AG08396 (cell line): ENCODE measurements at regions not wholly inside any gene's neighbourhood (a gene's known extent, or its start where the extent isn't known, plus 50 kb on each side); places are given as distances from the start of the nearest gene placed in this dataset.
A peak's percentile ranks its signal among the peaks of the same experiment; 100 is the strongest.

Experiments
- DNase-seq: peaks from one replicate; pipeline ENCODE4 v3.0.0; 2012; ENCODE audit warnings: low spot score, mixed read lengths

GRCh38 chr13:67353941-67354340 is 123.8 kb upstream of the PCDH9 start:
- DNase-seq, result no peak

DNA sequence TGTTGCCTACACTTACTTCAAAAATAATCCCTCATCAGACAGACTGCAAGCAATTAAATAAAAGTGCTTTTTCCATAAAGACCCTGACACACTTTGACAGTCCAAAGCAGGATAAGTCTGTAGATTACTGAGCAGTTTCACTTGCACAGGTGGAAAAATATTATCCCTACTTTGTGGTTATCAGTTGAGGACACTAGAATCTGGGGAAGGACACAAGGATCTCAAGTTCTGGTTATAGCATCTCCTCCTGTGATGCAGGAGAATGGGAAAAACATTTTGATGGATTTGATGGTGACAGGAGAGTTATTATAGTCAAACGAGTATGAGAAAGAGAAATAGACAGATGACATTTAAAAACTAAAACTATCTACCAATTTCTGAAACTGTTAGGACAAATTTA is 122.9 kb upstream of the PCDH9 start:
- no peak for DNase-seq

GRCh38 chr13:67351909-67352308 is 121.8 kb upstream of the PCDH9 start:
- DNase-seq, result no peak

GRCh38 chr13:67351114-67351513 is 121.0 kb upstream of the PCDH9 start:
- no peak for DNase-seq

DNA sequence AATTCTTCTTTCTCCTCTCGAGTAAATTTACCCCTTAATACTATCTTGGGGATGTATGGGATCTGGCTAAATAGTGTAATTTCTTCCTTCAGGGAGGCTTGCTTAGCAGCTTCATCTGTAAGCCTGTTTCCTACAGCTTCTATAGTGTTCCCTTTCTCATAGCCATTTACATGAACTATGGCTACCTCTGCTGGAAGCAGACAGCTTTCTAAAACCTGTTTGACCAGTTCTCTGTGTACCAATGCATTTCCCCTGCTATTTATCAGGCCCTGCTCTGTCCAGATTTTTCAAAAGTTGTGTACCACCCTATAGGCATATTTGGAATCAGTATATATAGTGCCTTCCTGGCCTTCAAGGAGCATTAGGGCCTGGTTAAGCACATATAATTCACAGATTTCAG is 113.6 kb upstream of the PCDH9 start:
- DNase-seq, result no peak

GRCh38 chr13:67341406-67341805 is 111.3 kb upstream of the PCDH9 start:
- no peak for DNase-seq

DNA sequence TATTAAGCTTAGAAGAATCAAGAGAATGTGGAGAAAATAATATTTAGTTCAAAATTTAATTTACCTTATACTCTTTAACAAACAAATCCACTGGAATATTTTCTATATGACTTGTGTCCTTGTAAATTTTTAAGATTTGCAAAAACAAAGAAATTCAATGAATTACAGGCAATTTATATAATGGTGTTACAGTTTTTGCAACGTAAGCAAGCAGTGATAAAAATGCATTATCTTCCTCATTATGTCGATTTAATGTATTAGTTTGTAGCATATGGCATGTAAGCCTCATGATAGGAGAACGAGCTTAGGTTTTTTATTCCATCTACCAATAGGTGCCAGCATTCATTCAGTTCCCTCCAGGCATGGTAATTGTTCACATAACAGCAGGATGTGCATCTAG is 100.0 kb upstream of the PCDH9 start:
- no peak for DNase-seq

DNA sequence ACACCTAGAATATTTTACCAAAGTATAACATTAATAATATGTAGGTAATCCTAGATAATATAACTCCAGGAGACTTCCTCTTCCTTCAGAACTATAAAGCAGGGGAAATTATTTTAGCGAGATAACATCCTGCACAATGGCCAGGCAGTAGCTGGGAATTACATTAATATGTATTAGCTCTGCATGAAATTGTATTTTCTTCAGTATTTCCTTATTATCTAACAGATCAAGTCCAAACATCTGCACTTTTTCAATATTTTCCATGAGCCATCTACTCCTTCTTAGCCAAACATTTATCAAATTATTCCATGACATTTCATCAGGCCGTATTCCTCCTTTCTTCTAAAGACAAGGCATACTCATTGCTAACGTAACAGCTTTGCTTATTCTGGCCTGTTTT is 98.8 kb upstream of the PCDH9 start:
- no peak for DNase-seq

GRCh38 chr13:67318860-67319259 is 88.7 kb upstream of the PCDH9 start:
- DNase-seq, result no peak

DNA sequence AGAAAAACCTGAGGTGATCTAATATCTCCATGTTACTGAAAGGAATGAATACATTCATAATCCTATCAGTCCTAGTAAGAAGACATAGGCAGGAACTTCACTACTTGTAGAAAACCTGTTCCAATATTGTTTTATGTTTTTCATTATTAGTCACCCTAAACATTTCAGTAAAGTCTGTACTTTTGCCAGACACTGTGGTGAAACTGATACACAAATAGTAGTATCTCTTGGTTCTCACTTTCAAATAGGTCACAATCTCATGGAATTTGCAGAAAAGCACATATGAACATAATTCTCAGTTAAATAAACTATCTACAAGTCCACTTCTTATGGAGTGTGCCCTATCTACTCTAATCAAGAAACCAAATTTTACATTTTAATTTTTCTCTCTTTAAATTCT is 88.3 kb upstream of the PCDH9 start:
- no peak for DNase-seq

DNA sequence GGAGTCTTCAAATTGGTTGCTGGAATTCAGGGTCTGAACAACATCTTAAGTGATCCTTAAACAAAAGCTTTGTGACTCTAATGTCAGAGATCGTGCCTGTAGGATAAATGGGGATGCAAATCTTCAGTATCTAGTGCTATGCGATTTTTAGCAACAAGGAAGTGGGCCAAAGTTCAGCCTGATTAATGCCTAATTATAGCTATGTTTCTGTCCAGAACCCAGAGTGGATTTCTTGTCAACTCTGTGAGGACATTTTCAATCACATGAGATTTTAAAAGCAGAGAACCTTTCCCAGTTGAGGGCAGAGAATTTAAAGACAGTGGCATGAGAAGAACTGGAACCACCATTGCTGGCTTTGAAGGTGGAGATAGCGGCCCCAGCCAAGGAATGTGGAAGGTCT is 84.3 kb upstream of the PCDH9 start:
- no peak for DNase-seq

DNA sequence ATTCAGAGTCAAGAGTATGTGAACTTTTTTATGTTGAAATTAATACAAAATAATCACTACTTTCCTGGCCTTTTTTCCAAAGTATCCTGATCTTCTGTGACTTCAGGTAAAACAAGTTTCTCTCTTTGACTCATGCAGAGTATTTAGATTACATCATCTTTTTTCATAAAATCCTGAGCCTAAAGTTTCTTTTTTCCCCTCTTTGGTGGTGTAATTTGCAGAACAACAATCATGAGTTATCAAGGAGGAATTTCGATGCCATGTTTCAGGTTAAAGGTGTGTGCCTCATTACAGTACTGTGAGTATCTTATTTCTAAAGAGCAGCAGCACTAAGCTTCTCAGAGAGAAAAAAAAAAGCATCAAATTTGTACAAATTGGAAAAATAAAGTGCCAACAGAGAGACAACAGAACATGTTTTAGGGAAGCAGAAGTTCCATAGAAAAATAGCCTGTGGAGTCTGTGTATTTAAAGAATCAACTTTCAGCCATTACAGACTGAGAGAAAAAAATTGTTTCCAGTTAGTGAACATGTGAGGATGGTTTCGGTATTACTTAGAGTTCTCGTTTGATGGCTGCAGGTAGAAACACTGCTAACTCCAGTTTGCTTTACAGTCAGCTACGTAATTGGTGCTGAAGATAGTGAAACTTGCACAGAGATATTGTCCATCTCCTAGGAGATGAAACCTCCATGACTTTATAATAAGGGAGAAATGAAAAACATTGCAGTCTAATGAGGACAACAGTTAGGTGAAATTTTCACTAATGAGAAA is 78.1 kb upstream of the PCDH9 start:
- DNase-seq, result no peak

- no peak for DNase-seq
Measured at GRCh38 chr13:67306742-67307141, 76.6 kb upstream of the PCDH9 start.

DNA sequence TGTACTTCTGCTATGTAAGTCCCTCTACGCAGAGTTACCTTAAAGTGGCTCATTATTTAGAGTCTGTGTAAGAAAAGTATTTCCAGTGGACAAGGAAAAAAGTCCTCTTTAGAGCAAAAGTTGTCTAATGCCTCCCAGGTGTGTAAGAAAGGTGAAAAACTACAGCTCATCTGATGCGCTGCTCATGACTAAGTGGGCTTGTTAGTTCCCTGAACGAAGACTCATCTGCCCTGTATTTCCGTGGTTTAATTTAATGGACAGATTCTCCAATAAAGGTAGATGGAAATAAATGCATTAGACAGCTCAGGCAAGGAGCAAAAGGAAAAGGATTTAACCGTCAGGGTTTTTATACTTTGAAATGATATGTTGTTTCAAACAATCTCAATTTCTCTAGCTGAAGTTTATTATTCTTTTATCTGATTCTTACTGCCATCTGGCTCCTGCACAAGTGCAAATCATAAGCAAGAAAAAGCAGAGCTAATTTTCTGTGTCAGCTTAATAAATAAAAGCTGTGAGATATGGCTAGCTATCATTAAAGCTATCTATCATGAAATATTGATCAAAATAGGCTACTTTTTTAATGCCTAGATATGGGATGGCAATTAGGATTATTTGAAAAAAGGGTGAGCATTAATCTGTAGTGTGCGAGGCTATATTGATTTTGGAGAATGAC is 73.7 kb upstream of the PCDH9 start:
- no peak for DNase-seq

GRCh38 chr13:67299751-67300150 is 69.6 kb upstream of the PCDH9 start:
- no peak for DNase-seq

DNA sequence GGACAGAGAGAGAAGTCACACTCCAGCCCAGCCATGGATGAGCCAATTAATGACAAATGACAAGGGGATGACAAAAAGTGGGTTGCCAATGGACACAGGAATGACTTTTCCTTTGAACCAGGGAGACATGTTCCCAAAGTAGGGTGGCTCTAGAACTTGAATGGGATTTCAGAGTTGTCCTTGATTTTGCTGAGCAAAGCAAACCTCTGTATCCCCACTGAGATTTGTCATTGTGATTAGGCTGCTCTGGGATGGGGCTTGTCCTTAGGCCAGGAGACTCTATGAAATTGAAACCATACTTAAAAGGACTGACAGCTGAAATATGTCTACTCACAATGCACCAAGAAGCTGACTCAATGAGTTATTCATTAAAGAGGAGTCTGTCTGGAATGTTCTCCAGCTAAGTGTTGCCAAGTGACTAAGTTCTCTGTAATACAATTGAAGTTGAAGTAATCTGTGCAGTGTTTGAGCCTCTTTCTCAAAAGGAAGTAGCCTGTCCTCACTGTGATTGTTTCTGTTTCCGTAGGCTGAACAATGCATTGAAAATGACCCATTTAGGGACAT is 69.0 kb upstream of the PCDH9 start:
- DNase-seq, result peak; percentile 20

- no peak for DNase-seq
Measured at GRCh38 chr13:67298297-67298696, 68.2 kb upstream of the PCDH9 start.

DNA sequence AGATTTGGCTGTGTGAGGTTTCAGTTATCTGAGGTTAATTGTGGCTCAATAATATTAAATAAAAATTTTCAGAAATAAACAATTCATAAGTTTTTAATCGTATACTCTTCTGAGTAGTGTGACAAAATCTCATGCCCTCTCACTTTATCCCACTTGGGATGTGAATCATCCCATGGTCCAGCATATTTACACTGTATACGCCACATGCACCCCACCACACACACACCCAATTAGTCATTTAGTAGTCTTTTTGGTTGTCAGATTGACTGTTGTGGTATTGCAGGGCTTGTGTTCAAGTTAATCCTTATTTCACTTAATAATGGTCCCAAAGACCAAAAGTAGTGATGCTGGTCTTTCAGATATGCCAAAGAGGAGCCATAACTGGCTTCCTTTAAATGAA is 66.4 kb upstream of the PCDH9 start:
- DNase-seq, result no peak

GRCh38 chr13:67292886-67293285 is 62.8 kb upstream of the PCDH9 start:
- DNase-seq, result no peak

DNA sequence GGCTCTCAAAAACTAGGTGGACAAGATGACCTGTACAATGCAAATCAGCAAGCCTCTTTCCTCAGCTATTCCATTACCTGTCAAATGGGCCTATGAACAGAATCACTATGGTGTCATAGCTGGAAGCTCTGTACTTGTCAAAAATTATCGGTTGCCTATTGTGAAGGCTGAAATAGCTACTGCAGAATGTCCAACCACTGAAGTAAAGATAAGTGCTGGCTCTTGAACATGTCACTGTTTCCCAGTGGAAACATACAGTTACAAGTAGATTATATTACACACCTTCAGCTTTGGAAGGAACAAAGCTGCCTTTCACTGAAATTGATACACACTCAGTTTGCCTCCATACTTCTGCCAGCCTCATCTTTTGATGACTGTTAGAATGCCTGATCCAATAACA is 55.5 kb upstream of the PCDH9 start:
- DNase-seq, result no peak

- DNase-seq, result no peak
Measured at GRCh38 chr13:67283637-67284036, 53.5 kb upstream of the PCDH9 start.

DNA sequence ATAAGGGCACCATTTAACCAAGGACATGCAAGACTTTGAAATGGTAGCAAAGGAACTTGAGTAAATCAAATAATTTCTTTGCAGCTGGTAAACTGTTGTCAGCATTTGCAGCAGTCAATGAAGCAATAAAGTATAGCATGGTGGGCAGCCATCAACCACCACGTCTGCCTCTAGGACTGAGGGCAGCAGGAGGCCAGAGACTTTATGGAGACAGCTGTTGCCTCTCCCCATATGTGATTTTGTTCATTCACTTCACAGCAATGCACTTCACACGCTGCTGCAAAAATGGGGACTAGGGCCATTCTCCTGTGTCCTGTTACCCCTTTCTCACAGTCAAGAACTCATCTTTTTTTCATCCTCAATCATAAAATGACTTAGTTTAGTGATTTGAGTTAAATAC is 51.3 kb upstream of the PCDH9 start:
- DNase-seq, result no peak
